Esophagus squamous epithelium (tissue), 4 donors: ENCODE measurements at regions not wholly inside any gene's neighbourhood (a gene's known extent, or its start where the extent isn't known, plus 50 kb on each side); places are given as distances from the start of the nearest gene placed in this dataset.

Experiments used
- CTCF ChIP-seq, 6 experiments: fragments of 450-650 bp in 4 of 6; fragments of 200-600 bp in 2 of 6; sonication (generic) in 2 of 6; IDR thresholded peaks; one replicate each; pipeline ENCODE4 v1.5.1; 2016 to 2019; ENCODE audit warnings: antibody characterized with exemption in 6 of 6, mild to moderate bottlenecking in 4 of 6, moderate library complexity in 4 of 6
- POLR2A ChIP-seq, 4 donors: fragments of 450-650 bp; IDR thresholded peaks; one replicate each; pipeline ENCODE4 v1.6.1; 2017; ENCODE audit warnings: antibody characterized with exemption in 4 of 4, mild to moderate bottlenecking in 4 of 4, moderate library complexity in 3 of 4

GRCh38 chr6:65948062-65948461 lies 241.0 kb upstream of the EYS start:
- TF ChIP-seq CTCF (IDR thresholded peaks at IDR 0.05) (no peak), POLR2A (IDR thresholded peaks at IDR 0.05) (no peak)
